SK-N-SH treated with all-trans-retinoic acid at 6 μM for 48 hours (cell line): ENCODE measurements at regions not wholly inside any gene's neighbourhood (a gene's known extent, or its start where the extent isn't known, plus 50 kb on each side); places are given as distances from the start of the nearest gene placed in this dataset.

Experiments used
- ARNTL ChIP-seq: fragments of 450-650 bp; formaldehyde crosslinking; IDR thresholded peaks from 2 replicates; pipeline ENCODE4 v1.5.0; 2020; ENCODE audit warnings: low read depth, mild to moderate bottlenecking, moderate library complexity, borderline replicate concordance
- BACH2 ChIP-seq: fragments of 250-450 bp; sonication (Bioruptor Pico); IDR thresholded peaks from 2 replicates; pipeline ENCODE4 v1.9.0; 2021; ENCODE audit warnings: mild to moderate bottlenecking, borderline replicate concordance
- CSDC2 ChIP-seq: fragments of 250-450 bp; sonication (Bioruptor Pico); IDR thresholded peaks from 2 replicates; pipeline ENCODE4 v1.5.0; 2020; ENCODE audit warnings: mild to moderate bottlenecking, moderate library complexity
- ESRRG ChIP-seq: fragments of 250-450 bp; sonication (Bioruptor Pico); IDR thresholded peaks from 2 replicates; pipeline ENCODE4 v1.6.1; 2021; ENCODE audit warnings: mild to moderate bottlenecking
- GLIS3 ChIP-seq: fragments of 250-450 bp; sonication (Bioruptor Pico); IDR thresholded peaks from 2 replicates; pipeline ENCODE4 v1.5.0; 2020; ENCODE audit warnings: mild to moderate bottlenecking, moderate library complexity
- OSR1 ChIP-seq: fragments of 250-450 bp; sonication (Bioruptor Pico); IDR thresholded peaks from 2 replicates; pipeline ENCODE4 v1.8.0; 2022; ENCODE audit warnings: moderate library complexity, mild to moderate bottlenecking, inconsistent platforms
- SNAI2 ChIP-seq: fragments of 250-450 bp; sonication (Bioruptor Pico); IDR thresholded peaks from 2 replicates; pipeline ENCODE4 v1.5.0; 2020; ENCODE audit warnings: mild to moderate bottlenecking, moderate library complexity
- TCF4 ChIP-seq: fragments of 250-450 bp; sonication (Bioruptor Pico); IDR thresholded peaks from 2 replicates; pipeline ENCODE4 v1.8.0; 2021; ENCODE audit warnings: mild to moderate bottlenecking, moderate library complexity, borderline replicate concordance
- ZC3H10 ChIP-seq: fragments of 250-450 bp; sonication (Bioruptor Pico); IDR thresholded peaks from 2 replicates; pipeline ENCODE4 v1.5.1; 2021; ENCODE audit warnings: mild to moderate bottlenecking, moderate library complexity
- ZFP3 ChIP-seq: fragments of 250-450 bp; sonication (Bioruptor Pico); IDR thresholded peaks from 2 replicates; pipeline ENCODE4 v1.5.0; 2020; ENCODE audit warnings: mild to moderate bottlenecking, moderate library complexity
- ZNF70 ChIP-seq: fragments of 450-650 bp; formaldehyde crosslinking; IDR thresholded peaks from 2 replicates; pipeline ENCODE4 v1.5.0; 2020; ENCODE audit warnings: mild to moderate bottlenecking, moderate library complexity
- TF ChIP-seq, protein P1 (sequence below): fragments of 250-450 bp; sonication (Bioruptor Pico); IDR thresholded peaks from 2 replicates; pipeline ENCODE4 v1.8.0; 2020; ENCODE audit warnings: mild to moderate bottlenecking, moderate library complexity, borderline replicate concordance
- TF ChIP-seq, protein P2 (sequence below): fragments of 250-450 bp; sonication (Bioruptor Pico); IDR thresholded peaks from 2 replicates; pipeline ENCODE4 v1.5.0; 2020; ENCODE audit warnings: mild to moderate bottlenecking, moderate library complexity
- TF ChIP-seq, protein P3 (sequence below): fragments of 250-450 bp; sonication (Bioruptor Pico); IDR thresholded peaks from 2 replicates; pipeline ENCODE4 v1.5.1; 2020; ENCODE audit warnings: low read depth, mild to moderate bottlenecking, moderate library complexity

DNA sequence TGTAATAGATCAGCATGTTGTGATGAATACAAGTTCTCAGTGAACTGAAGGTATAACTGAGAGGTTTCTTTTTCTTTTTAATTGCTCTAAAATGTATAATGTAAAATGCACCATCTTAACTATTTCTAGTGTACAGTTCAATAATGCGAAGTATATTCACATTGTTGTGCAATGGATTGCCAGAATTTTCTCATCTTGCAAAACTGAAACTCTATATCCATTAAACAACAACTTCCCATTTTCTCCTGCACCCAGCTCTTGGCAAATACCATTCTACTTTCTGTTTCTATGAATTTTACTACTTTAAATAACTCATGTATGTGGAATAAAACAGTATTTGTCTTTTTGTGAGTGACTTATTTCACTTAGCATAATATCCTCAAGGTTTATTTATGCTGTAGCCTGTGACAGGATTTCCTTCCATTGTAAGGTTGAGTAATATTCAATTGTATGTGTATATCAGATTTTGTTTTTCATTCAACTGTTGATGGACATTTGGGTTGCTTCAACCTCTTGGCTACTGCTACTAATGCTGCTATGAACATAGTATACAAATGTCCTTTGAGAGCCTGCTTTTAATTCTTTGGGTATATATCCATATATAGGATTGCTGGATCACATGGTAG is 53.5 kb upstream of the NPFFR2 start:
- TF ChIP-seq, protein P1, sequence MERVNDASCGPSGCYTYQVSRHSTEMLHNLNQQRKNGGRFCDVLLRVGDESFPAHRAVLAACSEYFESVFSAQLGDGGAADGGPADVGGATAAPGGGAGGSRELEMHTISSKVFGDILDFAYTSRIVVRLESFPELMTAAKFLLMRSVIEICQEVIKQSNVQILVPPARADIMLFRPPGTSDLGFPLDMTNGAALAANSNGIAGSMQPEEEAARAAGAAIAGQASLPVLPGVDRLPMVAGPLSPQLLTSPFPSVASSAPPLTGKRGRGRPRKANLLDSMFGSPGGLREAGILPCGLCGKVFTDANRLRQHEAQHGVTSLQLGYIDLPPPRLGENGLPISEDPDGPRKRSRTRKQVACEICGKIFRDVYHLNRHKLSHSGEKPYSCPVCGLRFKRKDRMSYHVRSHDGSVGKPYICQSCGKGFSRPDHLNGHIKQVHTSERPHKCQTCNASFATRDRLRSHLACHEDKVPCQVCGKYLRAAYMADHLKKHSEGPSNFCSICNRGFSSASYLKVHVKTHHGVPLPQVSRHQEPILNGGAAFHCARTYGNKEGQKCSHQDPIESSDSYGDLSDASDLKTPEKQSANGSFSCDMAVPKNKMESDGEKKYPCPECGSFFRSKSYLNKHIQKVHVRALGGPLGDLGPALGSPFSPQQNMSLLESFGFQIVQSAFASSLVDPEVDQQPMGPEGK (CRISPR knock-in tag), result no peak
- TF ChIP-seq ZNF70 (CRISPR knock-in tag), result no peak
- TF ChIP-seq, protein P2, sequence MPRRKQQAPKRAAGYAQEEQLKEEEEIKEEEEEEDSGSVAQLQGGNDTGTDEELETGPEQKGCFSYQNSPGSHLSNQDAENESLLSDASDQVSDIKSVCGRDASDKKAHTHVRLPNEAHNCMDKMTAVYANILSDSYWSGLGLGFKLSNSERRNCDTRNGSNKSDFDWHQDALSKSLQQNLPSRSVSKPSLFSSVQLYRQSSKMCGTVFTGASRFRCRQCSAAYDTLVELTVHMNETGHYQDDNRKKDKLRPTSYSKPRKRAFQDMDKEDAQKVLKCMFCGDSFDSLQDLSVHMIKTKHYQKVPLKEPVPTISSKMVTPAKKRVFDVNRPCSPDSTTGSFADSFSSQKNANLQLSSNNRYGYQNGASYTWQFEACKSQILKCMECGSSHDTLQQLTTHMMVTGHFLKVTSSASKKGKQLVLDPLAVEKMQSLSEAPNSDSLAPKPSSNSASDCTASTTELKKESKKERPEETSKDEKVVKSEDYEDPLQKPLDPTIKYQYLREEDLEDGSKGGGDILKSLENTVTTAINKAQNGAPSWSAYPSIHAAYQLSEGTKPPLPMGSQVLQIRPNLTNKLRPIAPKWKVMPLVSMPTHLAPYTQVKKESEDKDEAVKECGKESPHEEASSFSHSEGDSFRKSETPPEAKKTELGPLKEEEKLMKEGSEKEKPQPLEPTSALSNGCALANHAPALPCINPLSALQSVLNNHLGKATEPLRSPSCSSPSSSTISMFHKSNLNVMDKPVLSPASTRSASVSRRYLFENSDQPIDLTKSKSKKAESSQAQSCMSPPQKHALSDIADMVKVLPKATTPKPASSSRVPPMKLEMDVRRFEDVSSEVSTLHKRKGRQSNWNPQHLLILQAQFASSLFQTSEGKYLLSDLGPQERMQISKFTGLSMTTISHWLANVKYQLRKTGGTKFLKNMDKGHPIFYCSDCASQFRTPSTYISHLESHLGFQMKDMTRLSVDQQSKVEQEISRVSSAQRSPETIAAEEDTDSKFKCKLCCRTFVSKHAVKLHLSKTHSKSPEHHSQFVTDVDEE (CRISPR knock-in tag), result no peak
- no peak for TF ChIP-seq OSR1
- TF ChIP-seq ESRRG (CRISPR knock-in tag), result no peak
- no peak for TF ChIP-seq BACH2 (CRISPR knock-in tag)
- no peak for TF ChIP-seq ZC3H10 (CRISPR knock-in tag)
- TF ChIP-seq GLIS3, result no peak
- TF ChIP-seq ARNTL (CRISPR knock-in tag), result no peak
- TF ChIP-seq, protein P3, sequence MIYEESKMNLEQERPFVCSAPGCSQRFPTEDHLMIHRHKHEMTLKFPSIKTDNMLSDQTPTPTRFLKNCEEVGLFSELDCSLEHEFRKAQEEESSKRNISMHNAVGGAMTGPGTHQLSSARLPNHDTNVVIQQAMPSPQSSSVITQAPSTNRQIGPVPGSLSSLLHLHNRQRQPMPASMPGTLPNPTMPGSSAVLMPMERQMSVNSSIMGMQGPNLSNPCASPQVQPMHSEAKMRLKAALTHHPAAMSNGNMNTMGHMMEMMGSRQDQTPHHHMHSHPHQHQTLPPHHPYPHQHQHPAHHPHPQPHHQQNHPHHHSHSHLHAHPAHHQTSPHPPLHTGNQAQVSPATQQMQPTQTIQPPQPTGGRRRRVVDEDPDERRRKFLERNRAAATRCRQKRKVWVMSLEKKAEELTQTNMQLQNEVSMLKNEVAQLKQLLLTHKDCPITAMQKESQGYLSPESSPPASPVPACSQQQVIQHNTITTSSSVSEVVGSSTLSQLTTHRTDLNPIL (CRISPR knock-in tag), result no peak
- TF ChIP-seq ZFP3 (CRISPR knock-in tag), result no peak
- no peak for TF ChIP-seq CSDC2 (CRISPR knock-in tag)
- TF ChIP-seq SNAI2 (CRISPR knock-in tag), result no peak
- TF ChIP-seq TCF4, result no peak
